Anterior cingulate cortex (tissue), 58 donors: ENCODE measurements at regions not wholly inside any gene's neighbourhood (a gene's known extent, or its start where the extent isn't known, plus 50 kb on each side); places are given as distances from the start of the nearest gene placed in this dataset.
"Not testable (repeated sequence)": the region's sequence is repeated elsewhere in the genome, so short reads cannot be mapped to it uniquely, and the experiment has no call there.

ENCODE experiments used
- DNase-seq, 58 donors: peaks; one replicate each; lab custom pipeline; 2025; lab: John Stamatoyannopoulos, UW

DNA sequence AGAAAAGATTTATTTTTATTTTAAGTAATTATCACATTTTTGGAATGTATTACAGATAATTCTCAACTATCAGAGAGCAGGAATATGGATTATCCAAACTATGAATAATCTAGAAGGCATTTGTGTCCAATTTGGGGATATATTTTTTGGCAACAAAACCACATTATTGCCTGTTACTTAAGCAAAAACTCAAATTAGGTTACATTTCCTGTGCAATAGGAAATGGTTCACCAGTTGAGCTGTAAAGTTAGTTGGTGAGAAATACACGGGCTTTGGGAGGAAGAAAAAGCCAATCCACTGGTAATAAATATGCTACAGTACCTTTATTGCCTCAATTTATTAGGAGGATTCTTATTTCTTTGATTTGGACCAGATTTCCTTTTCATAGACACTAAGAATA is 1075.2 kb downstream of the PCDH9 start:
- DNase-seq = no peak

DNA sequence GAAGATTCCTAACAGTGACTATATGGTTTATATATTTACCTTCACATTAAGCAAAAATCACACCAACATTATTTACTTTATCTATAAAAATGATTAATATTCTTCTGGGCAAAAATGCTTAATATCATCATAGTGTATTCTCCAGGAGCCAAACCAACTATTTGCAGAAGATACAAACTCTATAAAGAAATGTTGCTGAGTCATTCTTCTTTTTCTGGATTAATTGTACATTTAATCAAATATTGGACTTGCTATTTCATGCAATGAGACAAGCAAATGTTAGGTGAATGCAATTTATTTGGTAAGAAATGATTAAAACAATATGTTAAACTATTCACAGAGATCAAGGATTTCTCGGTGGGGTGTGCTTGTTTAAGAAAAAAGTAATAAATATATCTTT is 1075.8 kb downstream of the PCDH9 start:
- DNase-seq = no peak

DNA sequence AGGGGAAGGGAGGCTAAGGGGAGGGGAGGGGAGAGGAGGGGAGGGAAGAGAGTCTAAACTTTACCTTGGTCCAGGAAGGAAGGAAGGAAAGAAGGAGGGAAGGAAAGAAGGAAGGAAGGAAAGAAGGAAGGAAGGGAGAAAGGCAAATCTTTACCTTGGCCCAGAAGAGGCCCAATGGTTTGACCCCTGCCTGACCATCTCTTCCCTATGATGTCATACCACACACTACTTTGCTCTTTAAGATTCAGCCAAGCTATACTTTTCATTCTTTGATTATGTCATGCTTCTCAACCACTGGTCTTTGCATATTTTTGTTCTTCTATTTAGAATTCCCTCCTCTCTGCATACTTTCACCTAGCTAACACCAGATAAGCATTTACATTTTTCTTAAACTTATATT is 1077.5 kb downstream of the PCDH9 start:
- no peak for DNase-seq

DNA sequence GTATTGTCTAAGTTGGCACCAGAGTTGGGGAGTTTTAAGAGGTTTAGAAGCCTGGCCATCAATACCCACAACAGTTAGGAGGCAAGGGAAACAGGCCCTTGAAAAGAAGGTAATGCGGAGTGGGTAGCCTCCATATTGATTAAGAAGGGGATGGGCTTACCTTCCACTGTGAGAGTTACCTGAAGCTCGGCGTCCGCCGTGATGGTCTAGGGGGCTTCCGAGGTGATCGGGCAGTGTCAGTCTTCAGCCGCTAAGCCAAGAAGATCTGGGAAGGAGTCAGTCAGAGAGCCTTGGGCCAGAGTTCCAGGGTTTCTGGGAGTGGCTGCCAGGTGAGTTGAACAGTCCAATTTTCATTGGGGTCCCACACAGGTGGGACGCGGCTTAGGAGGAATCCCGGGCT is 1085.8 kb downstream of the PCDH9 start:
- DNase-seq = not testable (repeated sequence)

DNA sequence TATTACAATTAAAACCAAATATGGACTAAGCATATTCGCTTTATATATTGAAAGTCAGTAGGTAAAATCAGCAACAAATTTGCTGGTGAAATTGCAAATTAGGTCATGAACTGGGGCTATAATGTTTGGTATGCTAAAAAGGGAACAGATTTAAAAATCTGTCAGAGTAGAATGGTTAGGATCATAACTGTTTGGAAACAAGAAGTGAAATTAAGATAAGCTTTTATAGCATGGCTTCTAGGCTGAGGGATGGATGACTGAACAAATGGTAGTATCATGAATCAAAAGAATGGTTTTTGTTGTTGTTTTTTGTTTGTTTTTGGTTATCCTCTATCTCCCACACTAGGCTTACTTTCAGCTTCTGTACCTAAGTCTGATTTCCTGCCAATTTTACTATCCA is 1090.4 kb downstream of the PCDH9 start:
- DNase-seq = no peak

- DNase-seq = no peak
Measured at GRCh38 chr13:66139250-66139649, 1090.9 kb downstream of the PCDH9 start.

GRCh38 chr13:66138172-66138811 is 1091.8 kb downstream of the PCDH9 start:
- no peak for DNase-seq

- DNase-seq = no peak
Measured at GRCh38 chr13:66137384-66137783, 1092.8 kb downstream of the PCDH9 start.

- no peak for DNase-seq
Measured at GRCh38 chr13:66128692-66129269, 1101.4 kb downstream of the PCDH9 start.

- DNase-seq = no peak
Measured at GRCh38 chr13:66128201-66128600, 1101.9 kb downstream of the PCDH9 start.

DNA sequence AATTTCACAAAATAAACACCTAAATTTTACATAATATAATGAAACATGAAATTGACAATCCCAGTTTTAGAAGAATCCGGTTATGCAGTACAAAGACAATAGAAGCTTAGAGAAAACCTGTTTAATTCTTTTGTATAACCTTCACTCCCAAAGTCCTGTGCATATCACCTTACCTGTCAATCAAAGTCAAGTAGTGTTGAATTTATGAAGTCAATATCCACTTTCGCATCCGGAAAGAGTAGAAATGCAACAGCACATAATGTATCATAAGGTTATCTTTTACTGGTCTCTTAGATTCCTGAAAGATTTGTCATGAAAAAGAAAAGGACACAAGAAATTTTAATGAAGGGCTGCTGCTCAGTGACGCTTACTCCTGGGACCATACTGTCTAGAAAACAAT is 1112.6 kb downstream of the PCDH9 start:
- no peak for DNase-seq

- DNase-seq = no peak
Measured at GRCh38 chr13:66113882-66114526, 1116.1 kb downstream of the PCDH9 start.

GRCh38 chr13:66111628-66112027 is 1118.5 kb downstream of the PCDH9 start:
- no peak for DNase-seq

DNA sequence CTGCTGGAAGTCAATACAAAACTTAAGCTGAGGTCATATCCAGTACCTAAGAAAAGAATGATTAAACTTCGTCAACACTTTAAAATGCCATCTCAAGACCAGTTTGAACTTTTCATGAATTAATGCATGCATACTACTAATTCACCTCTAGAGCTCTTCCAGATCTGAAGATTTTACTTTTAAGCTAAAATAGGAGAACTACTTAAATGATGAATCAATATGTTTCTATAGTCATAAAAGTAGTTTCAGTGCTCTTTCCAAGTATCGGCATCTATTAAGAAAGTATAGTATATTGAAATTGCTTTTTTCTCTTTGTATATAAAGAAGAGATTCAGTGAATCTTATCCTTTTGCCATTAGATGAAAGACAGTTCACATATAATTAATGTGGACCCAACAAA is 1123.9 kb downstream of the PCDH9 start:
- DNase-seq = no peak

- no peak for DNase-seq
Measured at GRCh38 chr13:66102864-66103263, 1127.3 kb downstream of the PCDH9 start.

DNA sequence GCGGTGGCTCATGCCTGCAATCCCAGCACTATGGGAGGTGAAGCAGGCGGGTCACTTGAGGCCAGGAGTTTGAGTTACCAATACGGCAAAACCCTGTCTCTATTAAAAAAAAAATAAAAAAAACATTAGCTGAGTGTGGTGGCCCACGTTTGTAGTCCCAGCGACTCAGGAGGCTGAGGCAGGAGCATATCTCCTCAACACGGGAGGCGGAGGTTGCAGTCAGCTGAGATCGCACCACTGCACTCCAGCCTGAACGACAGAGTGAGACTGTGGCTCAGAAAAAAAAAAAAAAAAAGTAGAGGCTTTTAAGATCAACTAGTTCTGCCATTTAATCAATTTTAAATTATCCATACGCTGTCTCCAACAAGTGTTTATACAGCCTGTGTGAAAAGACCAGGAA is 1130.3 kb downstream of the PCDH9 start:
- DNase-seq = no peak

DNA sequence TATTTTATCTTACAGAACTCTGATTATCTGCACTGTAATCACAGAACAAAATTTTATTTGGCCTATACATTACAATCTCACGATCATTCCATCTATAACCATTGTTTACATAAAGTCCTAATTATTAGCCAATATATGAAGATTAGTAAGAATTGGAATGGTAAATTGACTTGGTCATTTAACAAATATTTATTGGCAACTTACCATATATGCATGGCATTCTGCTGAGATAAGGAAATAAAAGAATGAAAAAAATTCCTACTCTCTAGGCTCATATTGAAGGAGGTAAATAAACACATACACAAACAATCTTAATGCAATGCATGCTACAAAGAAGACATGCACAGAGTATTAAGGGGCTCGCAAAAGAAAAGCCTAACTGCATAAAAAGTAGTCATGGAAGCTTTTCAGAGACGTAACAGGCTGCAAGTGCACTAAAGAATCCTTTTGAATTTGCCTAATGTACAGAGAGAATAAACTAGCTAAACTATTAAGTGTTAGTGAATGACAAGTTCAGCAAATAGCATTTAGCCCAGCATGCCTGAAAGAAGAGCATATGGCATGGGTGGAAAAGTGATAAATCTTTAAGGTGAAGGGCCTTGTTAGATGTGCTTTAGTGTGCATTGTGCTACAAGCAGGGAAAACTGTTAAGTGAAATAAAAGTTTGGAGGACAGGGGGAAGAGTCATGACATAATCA is 1131.1 kb downstream of the PCDH9 start:
- DNase-seq = no peak

DNA sequence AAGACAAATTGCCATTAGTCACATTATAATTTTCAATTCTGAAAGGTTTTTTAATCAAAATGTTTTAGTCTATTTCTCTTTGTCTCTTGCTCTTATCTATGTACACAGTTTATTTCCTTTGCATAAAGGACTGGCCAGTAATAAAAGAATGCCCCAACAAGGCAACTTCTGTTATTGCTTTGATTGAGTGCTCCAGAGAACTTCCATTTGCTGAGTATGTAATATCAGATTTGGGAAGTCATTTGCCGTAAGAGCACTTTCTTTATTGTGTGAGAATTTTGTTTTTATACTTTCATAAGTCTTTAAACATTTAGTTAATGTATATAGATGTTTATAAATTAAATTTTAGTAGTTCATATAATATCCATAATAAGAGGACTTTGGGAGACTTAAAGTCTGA is 1140.4 kb downstream of the PCDH9 start:
- DNase-seq = no peak

GRCh38 chr13:66087269-66087710 is 1142.8 kb downstream of the PCDH9 start:
- DNase-seq = no peak

DNA sequence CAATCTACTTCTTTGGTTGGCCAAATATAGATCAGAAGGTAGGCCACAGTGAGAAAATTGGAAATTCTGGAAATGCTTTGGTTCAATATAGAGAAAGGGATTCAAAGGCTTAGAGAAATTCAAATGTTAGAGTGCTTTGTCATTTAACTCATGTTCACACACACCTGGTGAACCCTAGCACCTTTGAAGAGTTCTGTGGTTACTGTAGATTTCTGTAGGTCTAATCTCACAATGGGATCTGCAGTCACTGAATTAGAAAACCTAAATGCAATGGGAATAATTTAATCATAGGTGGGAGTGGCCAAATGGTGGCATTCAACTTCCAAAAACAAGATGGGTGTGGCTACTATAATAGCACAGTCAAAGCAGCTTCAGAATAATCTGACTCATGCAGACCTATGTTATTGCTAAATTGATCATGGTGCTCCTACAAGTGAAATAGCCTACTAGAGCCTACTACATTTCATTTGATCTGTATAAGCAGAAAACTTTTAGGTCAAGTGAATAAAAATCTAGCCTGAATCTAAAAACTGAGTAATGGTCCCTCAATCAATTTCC is 1152.9 kb downstream of the PCDH9 start:
- no peak for DNase-seq

- no peak for DNase-seq
Measured at GRCh38 chr13:66076417-66076816, 1153.7 kb downstream of the PCDH9 start.
